Choroid plexus epithelial cell (primary cell): ENCODE measurements at regions not wholly inside any gene's neighbourhood (a gene's known extent, or its start where the extent isn't known, plus 50 kb on each side); places are given as distances from the start of the nearest gene placed in this dataset.

Source experiments
- DNase-seq: peaks from one replicate; pipeline ENCODE4 v3.0.0-alpha.2; 2010; ENCODE audit warnings: low read depth
- H3K4me3 ChIP-seq: 2 replicates; pipeline ENCODE4 v1.5.1; 2011; ENCODE audit warnings: low read depth, mild to moderate bottlenecking, control low read depth, low read length, moderate library complexity
- CTCF ChIP-seq: conservative IDR thresholded peaks from 2 replicates; pipeline ENCODE4 v1.5.1; 2011; ENCODE audit warnings: low read depth, mild to moderate bottlenecking, control low read depth, inconsistent platforms, low read length, moderate library complexity

- no peak for TF ChIP-seq CTCF
- no peak overlapping the region for H3K4me3 ChIP-seq
- DNase-seq = no peak
Measured at GRCh38 chr14:85943192-85943591, 413.2 kb downstream of the FLRT2 start.

- peak; percentile 6 for DNase-seq
- peak overlapping the region; percentile 33 for H3K4me3 ChIP-seq
- TF ChIP-seq CTCF = no peak
Measured at GRCh38 chr14:85934886-85935254, 404.9 kb downstream of the FLRT2 start.

- H3K4me3 ChIP-seq = peak overlapping the region; percentile 33
- peak; percentile 37 for DNase-seq
- TF ChIP-seq CTCF = no peak
Measured at GRCh38 chr14:85934123-85934885, 404.4 kb downstream of the FLRT2 start.

- DNase-seq = no peak
- TF ChIP-seq CTCF = no peak
- H3K4me3 ChIP-seq = no peak overlapping the region
Measured at GRCh38 chr14:85921241-85921640, 391.3 kb downstream of the FLRT2 start.

DNA sequence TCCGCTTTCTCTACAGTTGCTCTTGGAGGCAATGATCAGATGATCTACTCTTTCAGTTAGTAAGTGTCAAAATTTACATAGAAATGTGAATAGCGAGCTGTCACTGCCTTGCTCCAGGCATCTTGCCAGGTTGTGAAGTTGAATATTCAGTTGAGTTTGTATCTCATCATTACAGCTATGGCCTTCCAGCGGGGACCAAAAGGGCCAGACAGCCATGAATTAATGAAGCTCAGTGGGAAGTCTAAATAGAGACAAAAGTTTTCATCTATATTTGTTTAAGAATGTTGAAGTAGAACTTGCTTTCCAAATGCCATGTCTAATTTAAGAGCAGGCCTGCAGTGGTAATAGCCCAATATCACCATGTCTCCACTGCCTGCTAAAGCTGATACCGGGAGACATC lies 387.8 kb downstream of the FLRT2 start:
- H3K4me3 ChIP-seq = no peak overlapping the region
- no peak for TF ChIP-seq CTCF
- DNase-seq = no peak

DNA sequence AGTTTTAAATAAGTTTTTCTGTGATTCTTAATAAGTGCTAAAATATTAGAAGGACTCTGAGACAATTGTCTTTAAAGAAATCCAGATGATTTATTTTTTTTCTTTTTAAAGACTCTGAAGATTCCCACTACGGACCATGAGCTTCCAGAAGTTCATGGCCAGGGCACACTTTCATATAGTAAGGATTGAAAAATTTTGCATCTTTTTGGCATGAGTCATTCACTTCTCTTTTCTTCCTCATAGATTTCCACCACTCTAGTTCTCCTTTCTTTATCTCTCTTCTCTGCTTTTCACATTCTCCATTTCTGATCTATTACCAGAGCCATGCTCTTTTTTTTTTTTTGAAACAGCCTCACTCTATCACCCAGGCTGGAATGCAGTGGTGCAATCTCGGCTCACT lies 385.8 kb downstream of the FLRT2 start:
- DNase-seq = peak; percentile 15
- no peak overlapping the region for H3K4me3 ChIP-seq
- no peak for TF ChIP-seq CTCF

GRCh38 chr14:85912141-85912540 lies 382.2 kb downstream of the FLRT2 start:
- no peak for DNase-seq
- H3K4me3 ChIP-seq = no peak overlapping the region
- no peak for TF ChIP-seq CTCF
